ENCODE measurements at regions not wholly inside any gene's neighbourhood (a gene's known extent, or its start where the extent isn't known, plus 50 kb on each side); places are given as distances from the start of the nearest gene placed in this dataset.

DNA sequence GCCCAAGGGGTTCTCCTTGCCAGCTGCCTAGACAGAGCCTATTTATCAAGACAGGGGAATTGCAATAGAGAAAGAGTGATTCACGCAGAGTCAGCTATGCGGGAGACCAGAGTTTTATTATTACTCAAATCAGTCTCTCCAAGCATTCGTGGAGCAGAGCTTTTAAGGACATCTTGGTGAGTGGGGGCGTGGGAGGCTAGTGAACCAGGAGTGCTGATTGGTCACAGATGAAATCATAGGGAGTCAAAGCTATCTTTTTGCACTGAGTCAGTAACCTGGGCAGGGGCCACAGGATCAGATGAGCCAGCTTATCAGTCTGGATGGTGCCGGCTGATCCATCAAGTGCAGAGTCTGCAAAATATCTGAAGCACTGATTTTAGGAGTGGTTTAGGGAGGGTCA, 64.8 kb upstream of the MRPS6 start:
- TF ChIP-seq EZH2 (IDR thresholded peaks at IDR 0.05; ENCODE audit: insufficient read depth, poor library complexity, severe bottlenecking) (no peak), EZH2phosphoT487 (IDR thresholded peaks at IDR 0.05; ENCODE audit: insufficient read depth, low read depth) (no peak)

Measured in GM23248 (cell line).